Transverse colon (tissue), 3 donors: ENCODE measurements at regions not wholly inside any gene's neighbourhood (a gene's known extent, or its start where the extent isn't known, plus 50 kb on each side); places are given as distances from the start of the nearest gene placed in this dataset.

Experiments used
- CTCF ChIP-seq, 5 experiments: fragments of 200-600 bp in 3 of 5; fragments of 450-650 bp in 2 of 5; sonication (generic) in 3 of 5; IDR thresholded peaks; 1 replicate in 2 of 5; 2 replicates in 3 of 5; pipeline ENCODE4 v1.5.1; 2016 to 2017; ENCODE audit warnings: antibody characterized with exemption in 5 of 5, inconsistent platforms in 3 of 5, mild to moderate bottlenecking in 2 of 5, moderate library complexity in 1 of 5
- EP300 ChIP-seq: sonication (generic); formaldehyde crosslinking; IDR thresholded peaks from one replicate; pipeline ENCODE4 v1.6.1; 2017; ENCODE audit warnings: antibody characterized with exemption, low read depth

GRCh38 chr1:87194856-87195255, 133.8 kb upstream of the LMO4 start:
- TF ChIP-seq CTCF (IDR thresholded peaks at IDR 0.05) (no peak), EP300 (no peak)
